ENCODE measurements at regions not wholly inside any gene's neighbourhood (a gene's known extent, or its start where the extent isn't known, plus 50 kb on each side); places are given as distances from the start of the nearest gene placed in this dataset.

GRCh38 chr10:25713894-25714240, 220.2 kb upstream of the MYO3A start:
- no peak for ATAC-seq
- TF ChIP-seq SNAI2 (CRISPR knock-in tag; IDR thresholded peaks at IDR 0.05) (no peak), ESRRG (CRISPR knock-in tag; IDR thresholded peaks at IDR 0.05) (no peak), CSRNP3 (CRISPR knock-in tag; IDR thresholded peaks at IDR 0.05) (no peak), ZC3H10 (CRISPR knock-in tag; IDR thresholded peaks at IDR 0.05) (no peak), ZNF8 (CRISPR knock-in tag; IDR thresholded peaks at IDR 0.05) (no peak), ZNF70 (CRISPR knock-in tag; IDR thresholded peaks at IDR 0.05) (no peak), TOX (CRISPR knock-in tag; IDR thresholded peaks at IDR 0.05; ENCODE audit: borderline replicate concordance) (no peak)

- TF ChIP-seq ZFP3 (CRISPR knock-in tag; IDR thresholded peaks at IDR 0.05) (no peak), CSDC2 (CRISPR knock-in tag; IDR thresholded peaks at IDR 0.05) (no peak), ARNTL (CRISPR knock-in tag; IDR thresholded peaks at IDR 0.05; ENCODE audit: borderline replicate concordance, low read depth) (no peak), POU6F1 (CRISPR knock-in tag; IDR thresholded peaks at IDR 0.05; ENCODE audit: borderline replicate concordance, low read depth) (no peak), ZNF70 (CRISPR knock-in tag; IDR thresholded peaks at IDR 0.05) (no peak), CSRNP3 (CRISPR knock-in tag; IDR thresholded peaks at IDR 0.05) (no peak), ZC3H10 (CRISPR knock-in tag; IDR thresholded peaks at IDR 0.05) (no peak), PATZ1 (CRISPR knock-in tag; IDR thresholded peaks at IDR 0.05; ENCODE audit: borderline replicate concordance) (no peak), CREB5 (CRISPR knock-in tag; IDR thresholded peaks at IDR 0.05; ENCODE audit: low read depth) (no peak), ESRRG (CRISPR knock-in tag; IDR thresholded peaks at IDR 0.05) (no peak), ISL1 (CRISPR knock-in tag; IDR thresholded peaks at IDR 0.05) (no peak), OSR1 (CRISPR knock-in tag; IDR thresholded peaks at IDR 0.05) (no peak), TCF4 (CRISPR knock-in tag; IDR thresholded peaks at IDR 0.05; ENCODE audit: borderline replicate concordance) (no peak), GLIS3 (CRISPR knock-in tag; IDR thresholded peaks at IDR 0.05) (no peak)
- no peak for ATAC-seq
Observed at GRCh38 chr10:25724241-25724640, 209.8 kb upstream of the MYO3A start.

GRCh38 chr10:25725917-25726716, 207.9 kb upstream of the MYO3A start:
- TF ChIP-seq ZNF70 (CRISPR knock-in tag; IDR thresholded peaks at IDR 0.05) (no peak), OSR1 (CRISPR knock-in tag; IDR thresholded peaks at IDR 0.05) (no peak), PATZ1 (CRISPR knock-in tag; IDR thresholded peaks at IDR 0.05; ENCODE audit: borderline replicate concordance) (no peak)
- ATAC-seq: peak; percentile 90

GRCh38 chr10:25738776-25739175, 195.3 kb upstream of the MYO3A start:
- ATAC-seq: no peak
- TF ChIP-seq PATZ1 (CRISPR knock-in tag; IDR thresholded peaks at IDR 0.05; ENCODE audit: borderline replicate concordance) (no peak), CREB5 (CRISPR knock-in tag; IDR thresholded peaks at IDR 0.05; ENCODE audit: low read depth) (no peak), CSRNP3 (CRISPR knock-in tag; IDR thresholded peaks at IDR 0.05) (no peak), ZC3H10 (CRISPR knock-in tag; IDR thresholded peaks at IDR 0.05) (no peak), ZNF8 (CRISPR knock-in tag; IDR thresholded peaks at IDR 0.05) (no peak), ZFP3 (CRISPR knock-in tag; IDR thresholded peaks at IDR 0.05) (no peak), ESRRG (CRISPR knock-in tag; IDR thresholded peaks at IDR 0.05) (no peak), ARNTL (CRISPR knock-in tag; IDR thresholded peaks at IDR 0.05; ENCODE audit: borderline replicate concordance, low read depth) (no peak), ZFP30 (CRISPR knock-in tag; IDR thresholded peaks at IDR 0.05) (no peak), OSR1 (CRISPR knock-in tag; IDR thresholded peaks at IDR 0.05) (no peak), ZNF70 (CRISPR knock-in tag; IDR thresholded peaks at IDR 0.05) (no peak), TOX (CRISPR knock-in tag; IDR thresholded peaks at IDR 0.05; ENCODE audit: borderline replicate concordance) (no peak)

Measured in SK-N-SH treated with all-trans-retinoic acid at 6 μM for 48 hours (cell line).